GM21786 (cell line): ENCODE measurements at regions not wholly inside any gene's neighbourhood (a gene's known extent, or its start where the extent isn't known, plus 50 kb on each side); places are given as distances from the start of the nearest gene placed in this dataset.

ENCODE experiments used
- ATAC-seq: cut with Tn5 transposase; IDR thresholded peaks from one replicate; pipeline ENCODE4 v1.9.1; 2021; ENCODE audit not compliant: unreplicated experiment

DNA sequence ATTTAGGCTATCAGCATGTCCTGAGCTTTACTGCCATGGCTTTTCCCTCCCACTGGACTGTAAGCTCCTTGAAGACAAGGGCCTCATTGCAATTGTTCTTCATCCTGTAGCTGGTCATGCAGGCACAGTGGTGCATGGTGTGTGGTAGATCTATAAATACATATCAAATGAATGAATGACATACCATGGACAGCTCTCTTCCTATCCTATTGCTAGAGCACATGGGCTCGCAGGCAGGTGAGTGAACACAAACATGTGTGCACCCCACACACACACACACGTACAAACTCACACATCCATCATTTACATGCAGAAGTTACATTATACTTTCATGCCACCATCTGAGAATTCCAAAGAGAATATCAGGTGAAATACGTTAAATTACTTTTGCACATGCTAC lies 172.9 kb upstream of the RUNX1 start:
- no peak for ATAC-seq

DNA sequence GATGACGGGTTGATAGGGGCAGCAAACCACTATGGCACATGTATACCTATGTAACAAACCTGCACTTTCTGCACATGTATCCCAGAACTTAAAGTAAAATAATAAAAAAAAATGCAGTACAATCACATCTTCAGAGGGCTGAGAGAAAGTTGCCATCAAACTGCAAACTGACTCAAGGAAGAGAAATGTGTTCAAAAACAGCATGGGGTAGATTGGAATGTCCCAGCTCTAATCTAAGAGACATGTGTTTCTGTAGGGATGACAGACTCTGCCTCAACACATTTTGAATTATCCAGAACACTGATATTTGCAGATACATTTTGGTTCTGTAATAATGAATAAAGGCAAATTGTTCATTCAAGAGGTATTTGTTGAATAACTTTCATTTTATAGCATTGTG lies 171.2 kb upstream of the RUNX1 start:
- no peak for ATAC-seq

DNA sequence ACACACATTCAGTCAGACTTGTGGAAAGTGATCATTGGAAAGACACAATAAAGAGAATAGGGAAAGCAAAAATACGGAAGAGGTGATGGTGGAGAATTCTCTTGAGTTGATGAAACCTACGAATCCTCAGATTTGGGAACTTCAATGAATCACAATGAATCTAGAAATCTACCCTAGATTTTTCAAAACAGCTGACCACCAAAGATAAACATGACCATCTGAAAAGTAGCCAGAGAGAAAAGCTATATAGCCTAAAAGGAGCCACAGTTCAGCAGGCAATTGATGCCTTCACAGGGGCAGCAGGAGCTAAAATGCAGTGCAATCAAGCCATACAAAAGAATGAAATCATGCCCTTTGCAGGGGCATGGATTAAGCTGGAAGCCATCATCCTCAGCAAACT lies 170.6 kb upstream of the RUNX1 start:
- ATAC-seq: no peak

DNA sequence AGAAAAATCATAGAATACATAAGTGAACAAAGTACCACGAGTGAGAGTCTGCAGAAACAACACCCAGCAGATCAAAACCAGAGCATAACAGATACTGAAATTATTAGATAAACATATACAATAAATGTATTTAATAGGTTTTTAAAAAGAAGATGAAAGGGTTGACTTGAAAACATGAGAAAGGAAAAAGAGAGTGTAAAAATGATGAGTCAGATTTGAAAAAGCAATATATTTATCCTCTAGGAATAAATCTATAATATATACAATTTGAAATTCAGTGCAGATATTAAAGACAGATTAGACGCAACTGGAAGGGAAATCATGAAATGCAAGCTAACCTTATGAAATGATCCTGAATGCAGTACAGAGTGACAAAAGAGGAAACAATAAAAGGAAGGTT lies 170.2 kb upstream of the RUNX1 start:
- ATAC-seq: no peak

DNA sequence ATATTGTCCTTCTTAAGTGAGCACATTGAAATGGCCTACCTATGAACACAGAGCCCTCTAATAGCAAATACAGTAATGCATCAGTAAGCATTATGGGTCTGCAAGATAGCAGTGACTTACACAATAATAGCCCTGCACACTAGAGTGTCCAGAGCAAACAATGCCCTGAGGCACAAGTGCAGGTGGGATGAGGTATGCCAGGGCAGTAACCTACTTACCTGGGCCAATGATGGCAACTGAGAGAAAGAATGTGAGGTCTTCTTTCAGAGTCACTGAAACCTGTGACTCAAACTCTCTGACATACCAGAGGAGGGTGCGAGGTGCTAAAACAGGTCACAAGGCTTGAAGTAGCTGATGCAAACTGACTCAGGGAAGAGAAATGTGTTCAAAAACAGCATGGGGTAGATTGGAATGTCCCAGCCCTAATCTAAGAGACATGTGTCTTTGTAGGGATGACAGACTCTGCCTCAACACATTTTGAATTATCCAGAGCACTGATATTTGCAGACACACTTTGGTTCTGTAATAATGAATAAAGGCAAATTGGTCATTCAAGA lies 168.5 kb upstream of the RUNX1 start:
- no peak for ATAC-seq

DNA sequence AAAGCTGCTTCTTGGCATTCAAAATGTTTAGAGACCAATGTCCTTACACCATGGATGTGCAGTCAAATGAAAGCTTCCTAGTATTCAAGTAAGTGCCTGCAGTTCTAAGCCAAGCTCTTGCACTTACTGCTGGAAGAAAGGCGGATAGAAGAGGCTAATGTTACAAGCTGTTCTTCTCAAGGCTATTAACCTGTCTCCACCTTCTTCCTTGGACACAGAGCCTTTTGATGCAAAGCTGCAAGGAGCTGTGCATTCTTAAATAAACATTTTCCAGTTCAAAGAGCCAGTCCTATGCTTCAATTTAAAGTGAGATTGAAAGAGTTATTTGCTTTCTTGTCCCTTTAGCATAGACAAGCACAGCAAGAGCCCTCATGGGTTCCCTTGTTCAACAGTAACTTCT lies 167.9 kb upstream of the RUNX1 start:
- ATAC-seq: no peak

DNA sequence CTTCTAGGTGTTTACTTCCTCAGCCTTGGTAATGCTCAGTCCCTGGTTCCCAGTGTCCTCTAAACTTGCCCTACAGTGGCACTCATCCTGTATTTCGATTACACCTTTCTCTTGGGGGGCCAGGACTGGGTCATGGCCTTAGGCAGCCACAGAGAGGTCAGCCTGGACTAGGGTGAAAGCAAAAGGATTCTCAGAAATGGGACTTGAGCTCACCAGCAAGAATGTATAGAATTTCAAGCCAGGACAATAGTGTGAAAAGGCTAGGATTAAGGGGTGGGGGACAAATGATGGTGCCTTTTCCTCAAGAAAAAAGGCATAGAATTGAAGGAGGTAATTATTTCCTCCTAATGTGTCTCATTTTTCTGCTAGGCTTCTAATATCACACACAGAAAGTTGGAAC lies 166.8 kb upstream of the RUNX1 start:
- ATAC-seq: no peak

DNA sequence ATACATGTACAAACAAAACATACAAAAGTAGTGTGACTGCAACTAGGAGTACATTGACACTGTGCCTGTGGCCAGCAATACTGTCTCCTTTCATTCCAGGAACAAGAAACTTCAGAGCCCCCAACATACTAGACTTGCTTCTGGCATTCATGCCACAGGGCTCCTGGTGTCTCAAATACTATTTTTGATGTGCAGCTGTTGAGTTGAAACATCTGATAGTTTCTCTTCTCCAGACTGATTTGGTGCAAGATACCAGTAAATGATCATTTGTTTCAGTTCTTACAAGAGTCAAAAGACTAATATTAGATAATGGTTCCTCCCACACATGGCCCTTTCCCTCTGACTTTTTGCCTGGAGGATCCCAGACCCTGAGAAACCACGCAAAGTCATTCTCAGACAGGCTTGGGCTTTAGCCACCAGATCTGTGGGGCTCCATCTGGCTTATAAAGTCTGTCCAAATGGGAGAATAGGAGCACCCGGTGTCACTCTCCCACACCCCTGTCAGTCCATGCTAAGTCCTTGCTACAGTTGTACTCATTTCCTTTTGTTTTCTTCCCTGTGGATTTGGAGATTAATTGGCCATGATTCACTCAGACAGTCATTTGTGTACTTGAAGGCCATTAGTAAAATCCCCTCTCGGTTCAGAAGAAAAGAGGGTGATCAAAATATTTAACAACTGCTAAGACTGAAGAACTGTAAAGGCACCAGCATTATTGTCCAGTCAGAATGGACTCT lies 163.5 kb upstream of the RUNX1 start:
- no peak for ATAC-seq

DNA sequence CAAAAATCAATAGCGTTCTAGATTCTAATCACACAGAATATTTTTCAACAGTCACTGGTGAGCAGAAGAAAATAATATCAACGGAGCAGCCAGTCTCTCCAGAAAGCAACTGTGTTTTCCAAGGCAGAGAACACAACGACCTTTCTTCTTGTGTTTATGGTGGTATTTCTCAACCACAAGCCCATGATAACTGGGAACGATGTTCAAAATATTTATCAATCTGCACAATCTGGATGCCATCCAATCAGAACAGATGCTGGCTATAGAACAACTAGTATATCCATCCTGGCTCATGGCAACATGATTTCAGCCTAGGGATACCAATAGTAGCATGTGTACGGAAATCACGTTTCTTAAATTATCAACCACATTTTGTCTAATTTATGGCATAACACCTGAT lies 162.7 kb upstream of the RUNX1 start:
- ATAC-seq: no peak

DNA sequence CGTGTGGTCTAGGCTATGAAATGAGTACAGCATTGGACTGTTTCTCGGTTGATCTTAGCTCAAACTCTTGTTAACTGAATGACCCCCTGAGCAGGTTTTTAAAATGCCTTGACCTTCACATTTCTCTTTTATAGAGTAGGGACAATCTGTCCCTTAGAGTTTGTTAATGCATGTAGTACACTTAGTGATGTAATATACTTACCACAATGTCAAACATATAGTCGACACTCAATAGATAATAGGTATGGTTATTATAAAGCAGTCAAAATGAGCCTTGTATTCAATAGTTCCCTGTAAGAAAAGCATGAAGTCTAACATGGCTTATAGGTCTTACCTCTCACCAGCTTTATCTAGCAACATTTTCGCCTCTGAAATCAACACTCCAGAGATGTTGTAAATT lies 161.0 kb upstream of the RUNX1 start:
- no peak for ATAC-seq

DNA sequence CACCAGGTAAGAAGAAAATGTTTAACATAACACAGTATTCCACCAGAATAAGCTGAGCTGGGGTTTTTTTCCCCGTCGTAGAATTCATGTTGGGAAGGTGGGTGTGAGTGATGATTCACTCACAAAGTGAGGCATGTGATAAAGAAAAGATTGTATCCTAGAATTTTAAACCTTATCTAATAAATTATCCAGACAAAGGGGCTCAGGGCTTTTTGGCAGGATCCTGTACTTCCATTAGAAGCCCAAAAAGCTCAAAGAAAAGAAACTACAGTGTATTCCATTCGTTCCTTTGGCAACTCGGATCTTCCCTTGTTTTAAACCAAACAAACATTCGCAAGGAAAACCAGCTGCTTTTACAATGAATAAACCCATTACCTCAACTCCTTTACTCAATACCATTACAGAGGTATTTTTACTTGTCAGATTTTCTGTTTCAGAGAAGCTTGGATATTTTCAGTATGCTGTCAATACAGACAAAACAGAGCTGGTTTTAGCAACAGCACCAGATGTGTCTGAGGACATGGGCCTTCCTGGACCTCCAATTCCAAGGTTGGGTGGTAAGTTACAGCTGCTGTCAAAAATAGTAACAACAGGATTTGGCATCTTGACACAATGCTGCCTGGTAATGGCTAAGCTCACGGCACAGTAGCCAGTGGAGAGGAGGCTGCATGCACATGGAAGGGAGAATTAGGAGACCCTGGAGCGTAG lies 159.9 kb upstream of the RUNX1 start:
- no peak for ATAC-seq

DNA sequence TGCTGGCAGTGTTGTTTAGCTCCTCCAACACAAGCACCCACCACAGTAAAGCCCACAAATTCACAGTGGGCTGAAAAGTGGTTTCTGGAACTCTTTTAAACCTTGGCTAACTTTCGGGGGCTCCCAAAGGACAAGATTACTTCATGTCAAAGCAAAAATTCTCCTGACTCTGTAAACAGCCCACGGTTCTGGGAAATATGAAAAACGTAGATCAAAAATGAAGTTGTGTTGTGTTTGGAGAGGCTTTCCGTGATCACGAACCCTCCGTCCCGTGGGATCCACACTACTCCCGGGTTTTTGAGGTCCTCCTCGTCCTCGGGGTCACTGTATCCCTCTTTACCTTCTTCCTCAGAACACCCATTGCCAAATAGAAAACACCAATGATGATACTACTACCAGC lies 159.0 kb upstream of the RUNX1 start:
- ATAC-seq: no peak

DNA sequence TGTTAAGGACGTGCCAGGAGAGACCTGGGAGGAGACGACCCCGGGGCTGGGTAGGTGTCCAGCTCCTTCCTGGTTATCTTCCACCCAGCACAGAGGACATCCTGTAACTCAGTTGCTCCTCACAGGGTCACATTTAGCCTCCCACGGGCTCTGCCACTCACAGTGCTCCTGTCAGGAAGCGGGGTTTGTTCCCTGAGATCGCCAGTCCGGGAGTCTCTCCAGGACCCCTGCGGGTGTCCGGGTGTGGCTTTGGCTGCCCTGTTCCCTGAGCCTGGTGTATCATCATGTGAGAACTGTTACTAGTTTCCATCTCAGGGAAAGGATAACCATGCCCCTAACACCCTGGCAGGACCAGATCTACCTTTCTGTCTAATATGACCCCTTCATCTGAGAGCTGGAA lies 158.2 kb upstream of the RUNX1 start:
- ATAC-seq: no peak

DNA sequence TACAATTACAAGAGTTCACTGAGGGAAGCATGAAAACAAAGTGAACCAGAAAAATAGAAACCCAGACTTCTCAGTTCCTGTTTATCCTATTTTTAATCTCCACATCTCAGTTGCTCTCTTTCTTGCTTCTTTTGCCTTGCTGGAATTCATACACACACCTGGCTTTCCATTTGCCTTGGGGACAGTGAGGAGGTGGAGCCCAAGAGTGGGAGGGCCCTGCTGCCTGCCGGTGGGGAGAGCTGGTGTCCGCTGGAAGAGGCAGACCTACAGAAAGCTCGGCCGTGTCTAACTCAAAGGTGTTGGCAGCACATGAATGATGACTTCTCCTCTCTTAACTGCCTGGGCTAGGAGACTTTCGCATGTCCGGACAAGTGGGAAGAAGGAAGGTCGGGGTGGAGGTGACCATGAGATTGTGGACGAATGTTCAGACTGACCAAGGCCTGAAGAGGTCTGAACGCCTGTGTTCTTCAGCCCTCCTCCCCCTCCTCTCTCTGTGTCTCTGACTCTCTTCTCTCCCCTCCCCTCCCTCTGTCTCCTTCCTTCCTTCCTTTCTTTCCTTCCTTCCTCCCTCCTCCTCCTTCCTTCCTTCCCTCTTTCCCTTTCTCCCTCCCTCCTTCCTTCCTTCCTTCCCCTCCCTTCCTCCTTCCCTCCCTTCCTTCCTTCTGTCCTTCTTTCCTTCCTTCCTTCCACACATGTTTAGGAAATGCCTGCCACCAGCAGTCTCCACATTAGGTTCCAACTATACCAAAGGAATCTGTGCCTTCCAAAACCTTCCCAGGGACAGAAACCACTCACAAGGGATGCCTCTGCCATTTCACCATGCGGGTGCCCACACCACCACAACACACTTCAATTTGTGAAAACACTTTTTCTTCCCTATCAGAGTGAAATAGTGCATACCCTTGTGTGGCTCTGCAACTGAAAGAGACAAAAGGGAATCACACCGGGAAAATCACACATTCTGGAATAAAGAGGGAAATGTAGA lies 157.3 kb upstream of the RUNX1 start:
- ATAC-seq: no peak

DNA sequence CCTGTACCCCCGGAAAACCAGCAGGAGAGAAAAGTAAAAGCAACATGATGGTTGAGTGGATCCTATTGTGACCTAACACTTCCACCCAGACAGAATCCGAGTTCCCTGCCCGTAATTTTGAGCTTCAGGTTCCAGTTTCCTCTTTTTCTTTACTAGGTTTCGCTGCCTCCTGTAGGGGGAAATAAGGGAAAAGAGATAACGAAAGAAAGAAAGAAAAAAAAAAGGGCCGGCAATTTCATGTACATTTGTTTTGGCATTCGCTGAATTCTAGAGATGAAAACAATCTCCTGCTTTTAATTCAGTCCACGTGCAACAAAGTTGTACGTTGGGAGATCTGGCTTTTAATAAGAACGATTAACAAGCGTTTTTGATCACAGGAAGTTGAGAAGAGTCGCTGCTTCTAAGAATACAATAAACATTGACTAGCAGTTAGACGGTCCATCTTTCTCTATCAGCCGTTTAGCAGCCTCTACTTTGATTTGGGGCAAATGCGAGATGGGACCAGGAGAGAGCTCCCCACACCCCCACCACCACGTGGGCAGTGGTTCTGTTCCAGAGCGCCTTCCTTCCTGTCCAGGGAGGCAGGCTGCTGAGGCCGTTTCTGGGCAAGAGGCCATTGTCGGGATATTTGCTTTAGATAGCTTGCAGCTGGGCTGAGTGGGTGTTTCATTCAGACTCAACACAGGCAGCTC lies 155.9 kb upstream of the RUNX1 start:
- ATAC-seq: no peak

DNA sequence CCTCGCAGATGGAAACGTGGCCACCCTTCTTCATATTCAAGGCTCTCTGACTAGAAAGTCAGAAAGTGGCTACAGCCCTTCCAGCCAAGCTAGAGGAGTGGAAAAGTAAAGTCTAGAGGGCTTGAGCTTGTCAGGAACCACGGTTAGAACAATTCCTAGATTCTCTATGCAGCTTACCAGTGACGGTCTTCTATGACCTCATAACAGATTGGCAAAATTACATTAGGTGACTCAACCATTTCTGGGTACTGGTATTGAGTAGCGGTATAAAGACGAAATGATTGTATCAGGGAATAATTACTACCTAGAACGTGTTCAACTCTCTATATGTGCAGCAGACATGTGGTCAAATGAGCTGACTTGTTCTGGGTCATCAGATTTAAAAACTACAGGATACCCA lies 155.0 kb upstream of the RUNX1 start:
- ATAC-seq: no peak

DNA sequence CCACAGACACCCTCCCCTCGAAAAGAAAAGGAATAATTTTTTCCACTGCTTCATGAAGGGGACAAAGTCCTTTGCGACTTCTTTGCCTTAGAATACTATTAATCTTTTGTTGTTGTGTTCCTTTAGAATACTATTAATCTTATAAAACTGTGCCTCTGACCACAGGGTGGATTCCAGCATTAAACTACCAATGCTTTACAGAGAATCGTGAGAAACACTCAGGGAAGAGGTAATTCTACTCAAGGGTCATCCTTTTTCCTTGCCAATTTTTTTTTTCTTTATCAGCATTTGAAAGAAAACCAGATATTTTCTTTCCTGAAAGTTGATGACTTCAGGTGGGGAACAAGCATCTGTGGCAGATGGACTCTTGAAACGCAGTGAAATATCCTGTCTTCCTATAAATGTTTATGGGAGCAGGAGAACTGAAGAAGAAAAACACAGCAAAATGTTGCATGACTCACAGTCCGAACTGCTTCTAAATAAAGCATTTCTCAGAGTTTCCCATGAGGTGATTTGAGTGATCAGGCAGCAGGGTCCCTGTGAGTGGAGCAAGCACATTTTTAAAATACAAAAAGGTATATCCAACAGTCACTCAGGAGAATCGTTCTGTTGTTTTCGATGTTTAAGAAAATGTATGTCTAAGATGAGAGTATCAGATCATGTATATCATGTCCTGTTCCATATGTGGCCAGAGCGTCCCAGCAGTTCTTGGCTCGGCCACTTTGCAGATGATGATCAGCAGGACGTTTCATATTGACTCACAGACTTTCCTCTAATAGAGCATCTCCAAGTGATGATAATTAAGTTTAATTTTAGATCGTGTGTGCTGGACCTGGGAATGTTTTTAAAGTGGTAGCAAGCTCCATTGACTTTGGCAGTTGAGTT lies 154.2 kb upstream of the RUNX1 start:
- no peak for ATAC-seq

DNA sequence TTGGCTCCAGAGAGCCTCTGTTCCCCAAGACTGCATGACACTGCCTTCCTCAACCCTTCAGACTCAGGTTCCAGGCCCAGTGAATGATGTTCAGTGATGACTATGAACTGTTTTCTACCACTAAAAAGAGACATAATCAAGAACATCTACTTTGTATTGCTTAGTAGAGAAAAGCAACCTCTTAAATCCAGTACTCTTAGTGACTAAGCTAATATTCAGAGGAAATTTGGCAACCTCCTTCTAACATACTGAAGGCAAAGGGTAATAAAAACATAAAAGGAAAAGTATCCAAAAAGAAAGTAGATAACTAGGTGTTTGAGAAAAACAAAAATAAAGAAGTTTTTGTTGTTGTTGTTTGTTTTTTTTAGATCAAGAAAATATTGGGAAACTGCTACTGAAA lies 153.3 kb upstream of the RUNX1 start:
- no peak for ATAC-seq

DNA sequence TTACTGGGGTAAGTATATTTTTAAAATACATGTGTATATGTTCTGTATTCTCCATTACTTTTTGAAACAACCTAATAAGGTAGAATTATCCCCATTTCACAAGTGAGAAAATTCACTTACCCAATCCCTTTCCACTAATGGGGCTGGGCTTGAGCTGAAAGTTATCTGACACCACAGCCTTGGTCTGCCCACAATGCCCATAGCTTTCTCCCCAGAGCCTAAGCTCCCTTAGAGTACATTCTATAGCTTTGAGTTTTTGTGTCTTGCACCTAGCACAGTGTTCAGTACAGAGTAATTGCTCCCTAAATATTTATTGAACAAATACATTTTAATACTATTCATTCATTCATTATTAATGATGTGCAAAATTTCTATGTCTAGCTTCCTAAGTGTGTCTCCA lies 152.7 kb upstream of the RUNX1 start:
- no peak for ATAC-seq

DNA sequence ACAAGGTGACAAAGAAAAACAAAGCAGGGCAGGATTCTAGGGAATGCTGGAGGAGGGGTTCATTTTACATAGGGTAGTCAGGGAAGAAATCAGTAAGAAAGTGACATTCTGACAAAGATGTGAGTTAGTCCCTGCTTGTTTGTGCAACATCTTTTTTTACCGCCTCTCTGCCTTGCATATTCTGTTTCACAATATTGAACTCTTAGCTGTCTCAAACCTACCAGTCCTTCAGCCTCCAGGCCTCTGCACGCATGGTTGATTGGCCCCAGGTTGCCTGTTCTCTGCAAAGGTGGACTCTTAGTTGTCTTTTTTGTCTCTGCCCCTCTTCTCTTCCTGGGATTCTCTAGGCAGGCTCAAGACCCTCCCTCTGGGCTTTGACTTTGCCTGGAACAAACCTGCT lies 152.2 kb upstream of the RUNX1 start:
- no peak for ATAC-seq
